ENCODE measurements at regions not wholly inside any gene's neighbourhood (a gene's known extent, or its start where the extent isn't known, plus 50 kb on each side); places are given as distances from the start of the nearest gene placed in this dataset.

- TF ChIP-seq CTCF (optimal IDR thresholded peaks at IDR 0.05 in 1 of 3, IDR thresholded peaks at IDR 0.05 in 1 of 3, conservative IDR thresholded peaks at IDR 0.05 in 1 of 3; ENCODE audit: extremely low read depth in 1 of 3, insufficient read depth in 2 of 3, low read length in 3 of 3) (no peak), EZH2 (IDR thresholded peaks at IDR 0.05; ENCODE audit: low read length) (no peak)
Measured at GRCh38 chr13:40152922-40153321, 497.5 kb downstream of the COG6 start.

Data from keratinocyte (primary cell).